ENCODE measurements at regions not wholly inside any gene's neighbourhood (a gene's known extent, or its start where the extent isn't known, plus 50 kb on each side); places are given as distances from the start of the nearest gene placed in this dataset.

DNA sequence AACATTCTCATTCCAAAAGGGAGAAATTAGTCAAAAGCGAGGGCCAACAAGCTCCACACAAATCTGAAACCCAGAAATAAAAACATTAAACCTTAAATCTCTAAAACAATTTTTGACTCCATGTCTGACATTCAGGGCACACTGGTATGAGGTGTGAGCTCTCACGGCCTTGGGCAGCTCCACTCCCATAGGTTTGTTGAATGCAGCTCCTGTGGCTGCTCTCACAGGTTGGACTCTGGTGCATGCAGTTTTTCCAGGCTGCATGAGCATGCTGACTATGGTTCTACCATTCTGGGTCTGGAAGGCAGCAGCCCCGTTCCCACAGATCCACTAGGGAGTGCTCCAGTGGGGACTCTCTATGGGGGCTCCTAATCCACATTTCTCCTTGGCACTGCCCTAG, 887.1 kb upstream of the GHITM start:
- TF ChIP-seq POLR2A (IDR thresholded peaks at IDR 0.05) (no peak), CTCF (IDR thresholded peaks at IDR 0.05) (no peak), EP300 (IDR thresholded peaks at IDR 0.05) (no peak), POLR2AphosphoS5 (IDR thresholded peaks at IDR 0.05) (no peak)
